Thyroid gland (tissue), 4 donors: ENCODE measurements at regions not wholly inside any gene's neighbourhood (a gene's known extent, or its start where the extent isn't known, plus 50 kb on each side); places are given as distances from the start of the nearest gene placed in this dataset.

Experiments
- POLR2A ChIP-seq, 2 donors: fragments of 450-650 bp; IDR thresholded peaks; one replicate each; pipeline ENCODE4 v1.6.1; 2017; ENCODE audit warnings: antibody characterized with exemption in 2 of 2, mild to moderate bottlenecking in 2 of 2, moderate library complexity in 1 of 2
- TF ChIP-seq, protein P1 (sequence below), 6 experiments: fragments of 200-600 bp in 3 of 6; fragments of 450-650 bp in 3 of 6; sonication (generic) in 3 of 6; IDR thresholded peaks; one replicate each; pipeline ENCODE4 v1.5.1; 2016 to 2019; ENCODE audit warnings: antibody characterized with exemption in 6 of 6, mild to moderate bottlenecking in 2 of 6, inconsistent platforms in 1 of 6, moderate library complexity in 1 of 6

DNA sequence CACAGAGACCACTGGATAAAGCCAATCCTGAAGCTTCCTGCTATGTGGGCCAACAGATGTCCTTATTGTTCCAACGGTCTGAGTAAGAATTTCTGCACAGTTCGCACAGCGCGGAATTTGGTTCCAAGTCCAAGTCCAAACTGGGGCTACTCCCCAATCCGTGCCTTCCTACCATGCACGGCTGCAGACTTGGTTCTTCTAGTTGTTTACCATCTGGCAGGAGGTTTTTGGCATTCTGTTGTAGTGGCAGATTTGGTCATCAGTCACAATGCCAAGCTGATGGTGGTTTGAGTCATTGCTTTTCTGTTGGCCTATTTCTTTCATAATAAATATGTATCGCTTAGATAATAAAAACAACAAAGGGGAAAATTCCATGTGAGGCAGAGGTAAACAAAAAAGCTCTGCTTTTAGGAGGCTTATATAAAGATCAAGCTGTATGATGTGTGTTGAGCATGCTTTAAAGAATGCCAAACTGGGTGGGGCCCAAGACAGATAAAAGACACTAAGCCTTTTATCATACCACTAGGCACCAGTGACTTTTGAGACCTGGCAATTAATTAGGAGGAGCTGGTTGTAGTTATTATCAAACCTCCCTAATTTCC is 52.5 kb upstream of the SYN3 start:
- TF ChIP-seq, protein P1, sequence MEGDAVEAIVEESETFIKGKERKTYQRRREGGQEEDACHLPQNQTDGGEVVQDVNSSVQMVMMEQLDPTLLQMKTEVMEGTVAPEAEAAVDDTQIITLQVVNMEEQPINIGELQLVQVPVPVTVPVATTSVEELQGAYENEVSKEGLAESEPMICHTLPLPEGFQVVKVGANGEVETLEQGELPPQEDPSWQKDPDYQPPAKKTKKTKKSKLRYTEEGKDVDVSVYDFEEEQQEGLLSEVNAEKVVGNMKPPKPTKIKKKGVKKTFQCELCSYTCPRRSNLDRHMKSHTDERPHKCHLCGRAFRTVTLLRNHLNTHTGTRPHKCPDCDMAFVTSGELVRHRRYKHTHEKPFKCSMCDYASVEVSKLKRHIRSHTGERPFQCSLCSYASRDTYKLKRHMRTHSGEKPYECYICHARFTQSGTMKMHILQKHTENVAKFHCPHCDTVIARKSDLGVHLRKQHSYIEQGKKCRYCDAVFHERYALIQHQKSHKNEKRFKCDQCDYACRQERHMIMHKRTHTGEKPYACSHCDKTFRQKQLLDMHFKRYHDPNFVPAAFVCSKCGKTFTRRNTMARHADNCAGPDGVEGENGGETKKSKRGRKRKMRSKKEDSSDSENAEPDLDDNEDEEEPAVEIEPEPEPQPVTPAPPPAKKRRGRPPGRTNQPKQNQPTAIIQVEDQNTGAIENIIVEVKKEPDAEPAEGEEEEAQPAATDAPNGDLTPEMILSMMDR (IDR thresholded peaks at IDR 0.05), result no peak
- TF ChIP-seq POLR2A (IDR thresholded peaks at IDR 0.05), result no peak
